ENCODE measurements at regions not wholly inside any gene's neighbourhood (a gene's known extent, or its start where the extent isn't known, plus 50 kb on each side); places are given as distances from the start of the nearest gene placed in this dataset.
"Not testable (repeated sequence)": the region's sequence is repeated elsewhere in the genome, so short reads cannot be mapped to it uniquely, and the experiment has no call there.

DNA sequence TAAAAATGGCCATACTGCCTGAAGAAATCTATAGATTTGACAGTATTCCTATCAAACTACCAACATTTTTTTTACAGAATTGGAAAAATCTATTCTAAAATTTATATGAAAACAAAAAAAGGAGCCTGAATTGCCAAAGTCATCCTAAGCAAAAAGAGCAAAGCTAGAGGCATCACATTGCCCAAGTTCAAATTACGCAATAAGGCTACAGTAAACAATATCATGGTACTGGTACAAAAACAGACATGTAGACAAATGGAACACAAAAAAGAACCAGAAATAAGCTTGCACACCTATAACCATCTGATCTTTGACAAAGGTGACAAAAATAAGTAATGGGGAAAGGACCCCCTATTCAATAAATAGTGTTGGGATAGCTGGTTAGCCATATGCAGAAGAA is 50.2 kb upstream of the THSD7B start:
- no peak for FAIRE-seq

DNA sequence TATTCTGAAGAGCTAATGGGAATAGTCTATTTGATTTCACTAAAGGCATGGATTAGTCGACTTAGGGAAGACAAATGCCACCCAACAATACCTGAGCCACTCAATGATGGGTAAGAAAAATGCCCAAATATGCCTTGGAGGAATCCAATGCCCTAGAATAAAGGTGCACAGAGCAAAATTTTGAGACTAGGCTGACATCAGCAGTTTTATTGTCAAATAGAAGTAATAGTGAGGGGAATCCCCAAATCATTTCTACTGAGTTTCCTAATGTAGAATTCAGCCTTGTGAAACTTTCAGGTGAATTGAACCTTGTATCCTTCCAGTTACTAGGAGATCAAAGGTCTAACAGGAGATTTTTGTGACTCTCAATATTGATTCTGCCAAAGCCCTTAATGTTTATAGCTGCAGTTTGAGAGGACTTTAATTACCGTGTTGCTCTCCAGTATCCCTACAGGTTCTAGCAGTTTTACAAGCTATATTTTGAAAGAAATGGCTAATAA is 50.8 kb upstream of the THSD7B start:
- FAIRE-seq: no peak
- DNase-seq (ENCODE audit: low spot score): no peak

More for the DNA sequence above, 50.2 kb upstream of the THSD7B start:
- no peak for DNase-seq (ENCODE audit: low spot score)

DNA sequence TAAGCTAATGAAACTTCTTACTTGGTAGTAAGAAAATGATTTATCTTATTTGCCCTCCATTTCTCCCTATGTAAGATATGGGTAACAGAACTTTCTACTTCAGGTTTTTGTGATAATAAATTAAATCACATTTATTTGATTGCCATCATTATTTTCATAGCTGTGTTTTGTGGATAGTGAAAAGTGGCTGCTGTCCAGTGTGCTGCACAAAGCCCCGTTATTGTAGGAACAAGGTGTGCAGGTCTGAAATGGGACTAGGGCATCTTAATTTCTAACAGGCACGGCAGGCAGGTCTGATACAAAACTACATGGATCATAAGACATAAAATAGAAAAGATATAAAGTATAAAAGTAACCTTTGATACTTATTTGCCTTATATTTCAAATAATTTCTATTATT is 51.6 kb upstream of the THSD7B start:
- FAIRE-seq: no peak

DNA sequence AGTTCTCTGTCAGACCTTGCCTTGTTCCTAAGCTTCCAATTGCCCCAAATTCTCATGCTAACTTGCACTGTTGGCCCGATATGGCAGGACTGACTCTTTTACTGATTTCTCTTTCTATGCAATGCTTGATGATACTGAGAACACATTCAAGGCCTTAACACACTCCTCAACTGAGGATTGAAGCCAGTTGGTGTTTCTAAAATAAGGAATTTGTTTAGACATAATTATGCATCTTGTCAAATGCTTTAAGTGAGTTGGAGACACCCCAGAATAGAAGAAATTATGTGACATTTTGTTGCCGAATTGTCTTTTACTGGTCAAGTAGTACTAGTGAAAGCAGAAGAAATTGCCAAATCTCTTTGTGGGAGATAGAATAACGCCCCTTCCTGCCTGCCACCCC is 60.0 kb upstream of the THSD7B start:
- FAIRE-seq: no peak
- DNase-seq (ENCODE audit: low spot score): no peak

More for the DNA sequence above, 51.6 kb upstream of the THSD7B start:
- no peak for DNase-seq (ENCODE audit: low spot score)

DNA sequence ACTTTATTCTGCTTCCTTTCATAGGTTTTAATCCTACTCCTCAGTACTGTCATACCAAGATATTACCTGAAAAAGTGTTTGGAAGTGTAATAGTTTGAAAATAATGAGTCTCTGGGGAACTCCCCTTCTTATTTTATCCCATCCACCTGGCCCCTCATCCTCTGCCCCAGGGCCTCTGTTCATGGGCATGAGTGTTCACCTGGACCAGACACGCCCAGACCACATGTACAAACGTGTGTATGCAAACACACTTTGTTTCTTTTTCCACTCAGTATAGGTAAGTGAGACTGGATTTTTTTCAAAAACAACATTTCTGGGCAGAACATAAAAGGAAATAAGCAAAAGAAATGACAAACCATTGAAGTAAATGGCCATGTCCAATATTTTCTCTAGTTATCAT is 62.1 kb upstream of the THSD7B start:
- DNase-seq (ENCODE audit: low spot score) (no peak), FAIRE-seq (no peak)

DNA sequence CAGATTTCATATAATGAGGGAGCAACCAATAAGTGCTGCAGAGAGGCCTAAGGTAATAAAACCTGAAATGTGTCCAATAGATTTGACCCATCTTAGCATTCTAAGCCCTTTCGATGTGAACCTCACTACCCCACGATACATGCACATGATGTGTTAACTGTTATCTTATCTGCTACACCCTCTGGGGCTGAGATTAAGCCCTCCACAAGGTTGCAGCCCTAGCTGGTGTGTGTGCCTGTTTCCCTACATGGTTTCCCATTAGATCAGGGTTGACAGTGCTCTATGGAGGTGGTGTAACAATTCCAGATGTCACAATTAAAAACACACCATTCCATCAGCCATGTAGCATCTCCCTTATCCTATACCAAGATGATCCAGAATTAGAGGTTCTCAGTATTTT is 68.9 kb upstream of the THSD7B start:
- no peak for FAIRE-seq

DNA sequence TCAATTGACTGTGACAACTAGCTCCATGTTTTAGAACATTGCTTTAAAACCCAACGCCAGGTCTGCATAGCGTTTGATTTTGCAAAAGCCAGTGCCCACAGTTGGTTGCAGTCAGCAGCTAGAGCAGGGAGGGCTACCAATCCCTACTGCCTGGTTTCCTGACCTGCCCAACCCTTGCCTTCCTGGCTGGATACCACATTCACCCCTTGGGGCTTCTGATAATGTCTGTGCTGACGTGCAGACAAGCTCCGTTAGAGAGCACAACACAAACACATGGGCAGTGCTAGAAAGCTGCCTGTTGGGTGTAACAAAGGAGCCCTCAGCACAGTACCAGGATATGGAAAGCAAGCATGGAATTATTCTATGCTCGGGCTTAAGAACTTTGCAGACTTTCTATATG is 71.4 kb upstream of the THSD7B start:
- FAIRE-seq (no peak), DNase-seq (ENCODE audit: low spot score) (no peak)

More for the DNA sequence above, 68.9 kb upstream of the THSD7B start:
- no peak for DNase-seq (ENCODE audit: low spot score)

DNA sequence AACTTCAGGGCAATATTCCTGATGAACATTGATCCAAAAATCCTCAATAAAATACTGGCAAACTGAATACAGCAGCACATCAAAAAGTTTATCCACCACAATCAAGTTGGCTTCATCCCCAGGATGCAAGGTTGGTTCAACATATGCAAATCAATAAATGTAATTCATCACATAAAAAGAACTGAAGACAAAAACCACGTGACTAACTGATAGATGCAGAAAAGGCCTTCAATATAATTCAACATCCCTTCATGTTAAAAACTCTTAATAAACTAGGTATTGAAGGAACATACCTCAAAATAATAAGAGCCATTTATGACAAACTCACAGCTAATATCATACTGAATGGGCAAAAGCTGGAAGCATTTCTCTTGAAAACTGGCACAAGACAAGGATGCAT is 85.3 kb upstream of the THSD7B start:
- FAIRE-seq: not testable (repeated sequence)

DNA sequence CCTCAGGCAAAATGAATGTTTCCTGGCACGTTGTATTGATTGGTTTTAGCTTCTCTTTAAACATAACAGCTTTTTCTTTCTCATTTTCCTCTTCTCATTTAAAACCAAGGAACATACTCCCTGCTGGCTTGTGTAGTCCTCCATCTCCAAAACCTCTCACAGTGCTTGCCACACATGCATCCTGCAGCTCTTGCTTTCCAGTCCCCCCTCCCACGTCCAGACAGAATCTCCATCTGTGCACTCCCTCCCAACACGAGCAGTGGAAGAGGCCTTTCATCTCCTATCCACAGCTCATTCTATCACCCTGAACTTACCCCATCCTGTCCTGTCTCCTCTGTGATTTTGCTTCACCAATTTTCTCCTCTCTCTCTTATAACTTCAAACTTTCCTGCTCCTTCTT is 99.6 kb upstream of the THSD7B start:
- DNase-seq (ENCODE audit: low spot score) (no peak), FAIRE-seq (no peak)

More for the DNA sequence above, 85.3 kb upstream of the THSD7B start:
- not testable (repeated sequence) for DNase-seq (ENCODE audit: low spot score)

DNA sequence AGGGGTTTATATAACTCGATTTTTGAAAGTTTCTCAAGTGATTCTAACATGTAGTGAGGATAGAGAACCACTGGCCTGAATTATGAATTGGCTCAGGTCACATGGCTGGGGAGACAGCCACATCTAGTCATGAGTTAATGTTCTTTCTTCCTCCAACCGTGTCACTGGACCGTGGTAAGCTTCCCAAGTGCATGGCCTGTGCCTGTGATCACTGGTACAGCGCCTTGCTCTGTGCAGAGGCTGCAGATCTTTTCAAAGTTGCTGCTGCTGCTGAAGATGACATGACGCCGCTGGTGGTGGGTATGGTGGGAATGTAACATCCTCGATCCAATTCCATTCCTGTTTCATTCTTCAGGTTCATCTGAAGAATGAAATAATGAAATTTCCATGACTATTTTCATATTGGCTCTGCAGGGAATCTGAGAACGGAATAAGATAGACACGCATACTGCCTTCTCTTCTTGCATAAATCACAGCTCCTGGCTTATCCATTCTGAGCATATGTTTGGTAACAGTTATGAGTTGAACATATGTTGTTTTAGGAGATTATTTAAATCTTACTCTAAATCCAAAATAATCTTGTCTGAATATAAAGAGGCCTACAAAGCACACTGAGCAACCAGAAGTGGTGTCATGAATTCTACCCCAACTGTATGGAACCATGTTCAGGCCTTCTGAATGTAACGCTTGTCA is 100.5 kb upstream of the THSD7B start:
- FAIRE-seq: no peak
- DNase-seq (ENCODE audit: low spot score): no peak

DNA sequence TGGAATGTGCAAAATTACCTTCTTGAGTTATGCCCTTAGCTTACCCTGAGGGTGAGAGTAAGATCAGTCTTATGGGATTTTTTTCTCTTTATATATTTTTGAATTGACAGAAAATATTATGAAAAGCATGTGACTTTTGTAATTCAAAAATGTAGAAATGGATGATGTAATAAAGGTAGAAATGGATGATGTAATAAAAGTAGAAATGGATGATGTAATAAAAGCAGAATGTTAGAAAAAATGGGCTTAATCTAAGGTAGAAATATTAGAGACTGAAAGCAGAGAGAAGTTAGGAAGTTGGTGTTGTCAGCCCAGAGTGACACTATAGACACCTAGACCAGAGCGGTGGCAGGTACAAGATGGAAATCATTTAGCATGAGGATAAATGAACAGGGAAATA is 107.1 kb upstream of the THSD7B start:
- no peak for FAIRE-seq
- no peak for DNase-seq (ENCODE audit: low spot score)

DNA sequence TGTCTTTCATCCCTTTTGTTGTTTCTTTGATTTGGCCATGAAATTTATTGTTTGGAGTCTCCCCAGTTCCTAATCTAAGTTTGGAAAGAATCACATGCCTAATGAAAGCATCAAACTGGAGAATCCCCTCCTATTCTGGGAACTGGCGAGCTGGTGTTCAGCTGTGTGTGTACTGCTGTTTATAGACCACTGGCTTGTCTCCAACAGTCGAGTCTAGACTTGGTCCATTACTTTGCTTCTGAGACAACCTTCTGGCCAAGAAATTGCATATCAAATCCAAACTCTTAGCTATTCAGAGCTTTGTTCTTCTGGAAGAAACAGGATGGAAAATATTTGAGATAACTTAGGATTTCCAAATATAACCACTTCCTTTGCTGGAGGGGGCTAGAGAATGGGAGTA is 111.5 kb upstream of the THSD7B start:
- DNase-seq (ENCODE audit: low spot score) (no peak), FAIRE-seq (no peak)

DNA sequence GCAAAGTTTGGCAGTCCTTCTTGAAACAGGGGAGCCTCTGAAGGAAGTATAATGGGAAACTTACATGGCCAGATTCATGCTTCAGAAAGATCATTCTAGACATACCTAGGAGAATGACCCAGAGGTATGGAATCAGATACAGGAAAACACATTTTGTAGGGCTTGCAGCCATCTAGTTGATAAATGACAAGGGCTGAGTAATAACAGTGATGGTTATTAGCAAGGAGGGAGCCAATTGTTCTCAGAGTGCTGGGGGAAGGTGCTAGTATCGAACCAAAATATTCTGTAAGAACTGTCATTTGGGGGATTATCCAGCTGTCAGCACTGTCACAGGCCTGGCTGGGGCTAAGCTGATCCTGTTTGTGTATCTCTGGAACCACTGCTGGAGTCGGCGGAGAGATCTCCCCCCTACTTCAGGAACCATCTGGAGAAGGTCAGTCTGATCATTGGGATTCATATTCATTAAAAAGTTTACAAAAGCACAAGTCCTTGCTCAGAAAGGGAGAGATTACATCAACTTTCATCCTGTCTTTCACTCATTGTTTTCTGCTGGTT is 113.8 kb upstream of the THSD7B start:
- DNase-seq (ENCODE audit: low spot score): no peak
- FAIRE-seq: no peak

DNA sequence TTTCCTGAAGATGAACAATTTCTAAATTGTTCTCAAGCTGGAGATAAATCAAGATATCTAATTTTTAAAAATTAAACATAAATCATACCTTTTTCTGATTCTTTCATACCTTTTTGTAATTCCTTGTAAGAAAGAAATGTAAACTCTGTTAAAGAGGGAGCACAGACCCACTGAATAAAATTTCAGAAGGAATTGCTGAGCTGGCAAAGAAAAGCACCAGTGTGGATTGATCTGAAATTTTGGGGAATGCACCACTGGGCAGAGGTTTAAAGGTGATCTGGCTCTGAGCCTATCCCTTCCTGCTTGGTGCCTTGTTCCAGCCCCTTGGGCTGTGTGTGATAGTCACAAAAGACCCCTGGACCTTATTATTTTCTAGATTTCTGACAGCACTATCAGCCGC is 118.3 kb upstream of the THSD7B start:
- no peak for FAIRE-seq
- DNase-seq (ENCODE audit: low spot score): no peak

DNA sequence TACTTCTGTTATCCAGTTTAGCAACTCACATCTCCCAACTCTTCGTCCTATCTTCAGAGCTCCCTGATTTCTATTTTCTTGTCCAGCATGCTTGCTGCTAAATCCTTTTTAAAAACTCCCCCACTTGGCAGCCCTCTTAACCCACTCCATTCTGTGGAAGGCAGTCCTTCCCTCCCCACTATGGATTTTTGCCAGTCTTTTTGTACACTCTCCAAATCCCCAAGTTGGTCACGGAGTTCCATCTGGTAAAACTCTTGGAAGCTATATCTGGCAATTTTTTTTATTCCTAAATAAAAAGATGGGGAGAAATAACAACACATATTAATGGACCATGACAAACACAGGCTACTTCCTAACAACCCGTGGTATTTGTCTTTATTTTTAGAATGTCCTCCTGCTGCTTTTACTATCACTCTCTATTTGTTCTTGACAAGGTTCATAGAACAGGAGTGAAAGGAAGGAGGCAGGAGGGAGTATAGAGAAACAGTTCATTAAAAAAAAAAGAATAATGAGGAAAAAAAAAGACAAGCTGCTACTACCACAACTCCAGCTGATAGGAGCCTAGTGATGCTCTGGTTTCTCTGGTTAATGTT is 120.0 kb upstream of the THSD7B start:
- DNase-seq (ENCODE audit: low spot score) (no peak), FAIRE-seq (no peak)

DNA sequence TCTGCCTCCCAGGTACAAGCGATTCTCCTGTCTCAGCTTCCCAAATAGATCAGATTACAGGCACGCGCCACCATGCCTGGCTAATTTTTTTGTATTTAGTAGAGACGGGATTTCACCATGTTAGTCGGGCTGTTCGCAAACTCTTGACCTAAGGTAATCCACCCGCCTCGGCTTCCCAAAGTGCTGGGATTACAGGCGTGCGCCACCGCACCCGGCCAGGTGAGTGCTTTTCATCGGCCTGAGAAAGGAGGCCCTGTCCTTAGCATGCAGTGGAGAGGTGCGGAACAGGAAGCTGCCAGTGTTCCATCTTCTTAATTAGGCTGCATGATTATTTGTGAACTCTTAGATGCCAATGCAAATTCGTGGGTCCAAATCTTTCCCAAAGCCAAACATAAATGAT is 125.7 kb upstream of the THSD7B start:
- FAIRE-seq: no peak
- no peak for DNase-seq (ENCODE audit: low spot score)

DNA sequence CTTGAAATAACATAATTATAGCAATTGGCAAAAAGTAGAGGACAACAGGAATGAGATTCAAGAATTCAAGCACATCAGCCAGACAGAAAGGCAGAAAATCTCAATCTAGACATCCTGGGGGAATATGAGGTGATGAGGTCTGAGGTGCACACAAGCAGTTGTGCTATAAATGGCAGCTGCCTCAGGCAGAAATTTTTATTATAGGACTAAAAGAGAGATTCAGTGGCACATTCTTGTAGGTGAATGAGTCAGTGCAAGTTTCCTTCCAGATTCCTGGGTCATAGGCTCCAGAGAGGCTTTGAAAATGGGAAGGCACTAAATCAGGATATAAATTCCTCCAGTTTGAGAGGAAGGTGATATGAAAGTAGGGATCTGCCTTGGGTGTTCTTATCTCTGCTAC is 127.2 kb upstream of the THSD7B start:
- no peak for FAIRE-seq
- DNase-seq (ENCODE audit: low spot score): no peak

DNA sequence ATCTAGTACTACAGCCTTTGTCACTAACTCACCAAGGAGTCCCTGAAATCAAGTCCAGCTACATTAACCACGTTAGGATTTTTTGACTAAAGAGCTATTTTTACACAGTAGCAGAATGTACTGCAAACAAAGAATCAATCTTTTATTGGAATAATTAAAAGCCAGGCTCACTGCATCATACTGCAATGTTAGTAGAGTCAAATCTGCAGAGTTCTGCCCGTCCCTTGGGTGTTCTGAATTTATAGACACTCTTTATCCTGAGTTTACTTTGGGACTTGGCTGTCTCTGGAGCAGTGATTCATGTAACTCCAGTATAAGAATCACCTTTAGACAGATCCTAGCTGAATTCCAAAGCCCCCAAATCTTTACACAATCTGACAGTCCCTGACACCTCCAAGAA is 127.9 kb upstream of the THSD7B start:
- no peak for FAIRE-seq
- no peak for DNase-seq (ENCODE audit: low spot score)

DNA sequence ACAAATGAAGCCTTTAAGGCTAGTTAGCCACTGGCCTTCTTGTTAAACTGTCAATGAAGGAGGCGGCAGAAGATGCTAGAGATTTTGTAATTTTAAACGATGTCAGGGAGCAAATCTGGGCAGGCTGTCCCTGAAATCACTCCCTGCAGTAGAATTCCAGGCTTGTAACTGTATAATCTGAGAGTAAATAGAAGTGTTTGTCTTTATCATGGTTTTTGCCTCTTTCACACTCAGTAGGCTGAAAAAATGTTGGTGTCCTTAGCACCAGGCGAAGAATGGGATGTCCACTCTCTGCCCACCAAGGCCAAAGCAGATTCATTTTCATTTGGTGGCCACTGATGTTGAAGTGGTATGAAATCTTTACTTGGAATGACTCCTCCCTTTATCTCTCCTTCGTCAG is 136.9 kb upstream of the THSD7B start:
- no peak for FAIRE-seq

DNA sequence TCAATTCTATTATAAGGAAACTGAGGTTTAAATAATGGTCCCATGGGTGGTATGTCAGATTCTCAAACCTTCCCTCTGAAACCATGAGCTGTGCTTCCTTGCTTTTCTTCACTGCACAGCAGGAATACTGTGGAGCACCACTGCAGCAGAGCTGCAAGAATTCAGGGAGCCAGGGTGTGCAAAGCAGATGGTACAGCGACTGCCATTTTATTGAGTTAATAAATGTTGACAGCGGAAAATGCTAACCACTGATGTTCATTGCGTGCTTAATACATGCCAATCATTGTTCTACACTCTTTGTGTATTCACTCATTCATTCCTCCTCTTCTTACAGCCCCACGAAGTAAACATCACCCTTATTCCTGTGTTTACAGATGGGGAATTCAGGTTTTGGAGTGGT is 152.2 kb upstream of the THSD7B start:
- no peak for FAIRE-seq
- DNase-seq (ENCODE audit: low spot score): no peak

More for the DNA sequence above, 136.9 kb upstream of the THSD7B start:
- DNase-seq (ENCODE audit: low spot score): no peak

DNA sequence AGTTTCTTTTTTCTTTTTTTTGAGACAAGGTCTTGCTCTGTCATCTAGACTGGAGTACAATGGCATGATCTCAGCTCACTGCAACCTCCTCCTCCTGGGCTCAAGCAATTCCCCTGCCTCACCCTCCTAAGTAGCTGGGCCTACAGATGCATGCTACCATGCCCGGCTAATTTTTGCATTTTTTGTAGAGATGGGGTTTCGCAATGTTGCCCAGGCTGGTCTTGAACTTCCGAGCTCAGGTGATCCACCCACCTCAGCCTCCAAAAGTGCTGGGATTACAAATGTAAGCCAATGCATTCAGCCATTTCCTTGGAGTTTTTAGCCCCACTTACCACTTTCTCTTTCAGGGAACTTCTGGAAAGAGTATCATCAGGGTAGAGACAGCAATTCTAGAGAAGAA is 153.3 kb upstream of the THSD7B start:
- DNase-seq (ENCODE audit: low spot score) (no peak), FAIRE-seq (no peak)

DNA sequence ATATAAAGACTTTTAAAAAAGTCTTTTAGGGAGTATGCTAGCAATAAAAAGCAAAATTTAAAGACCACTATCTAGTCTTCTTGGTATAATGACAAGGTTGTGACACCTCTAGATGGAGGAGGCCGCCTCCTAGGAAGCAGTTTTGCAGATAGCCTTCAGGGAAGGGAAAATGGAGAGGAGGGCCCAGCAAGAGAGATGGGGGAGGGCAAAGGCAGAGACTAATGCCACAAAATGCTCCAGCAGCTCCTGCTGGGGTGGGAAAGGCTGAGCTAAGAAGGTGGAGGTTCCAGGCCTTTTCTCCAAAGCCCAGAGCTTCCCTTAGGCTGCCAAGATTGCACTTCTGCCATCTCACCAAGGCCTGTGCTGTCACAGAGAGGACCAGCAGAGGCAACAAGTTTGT is 153.9 kb upstream of the THSD7B start:
- FAIRE-seq: no peak
- DNase-seq (ENCODE audit: low spot score): no peak

DNA sequence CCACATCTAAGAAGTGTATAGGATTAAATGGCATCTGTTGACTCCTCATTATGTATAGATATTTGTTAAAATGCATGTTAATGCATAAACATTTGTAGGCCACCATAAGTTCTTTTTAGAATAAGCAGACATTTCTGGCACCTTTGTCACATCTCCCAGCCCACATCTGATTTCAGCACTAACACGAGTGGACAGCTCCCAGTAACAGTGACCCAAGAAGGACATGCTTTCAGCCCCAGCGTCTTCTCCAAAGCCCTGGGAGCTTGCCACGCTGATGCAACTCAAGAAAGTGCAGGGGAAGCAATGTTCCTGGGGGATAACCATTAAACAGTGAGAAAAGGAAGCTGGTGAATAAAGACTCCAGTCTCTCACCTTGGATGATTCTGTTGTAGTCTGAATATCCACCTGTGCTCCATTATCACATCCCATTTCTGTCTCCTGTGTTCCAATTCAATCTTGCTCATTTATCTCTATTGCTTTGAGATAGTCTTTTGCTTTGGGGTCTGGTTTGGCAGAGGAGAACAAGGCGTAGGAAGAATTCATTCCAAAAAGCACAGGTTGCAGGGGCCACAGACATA is 182.6 kb upstream of the THSD7B start:
- DNase-seq (ENCODE audit: low spot score): no peak

More for the DNA sequence above, 182.6 kb upstream of the THSD7B start:
- FAIRE-seq: no peak

Data from RCC 7860 (cell line).